ENCODE measurements at regions not wholly inside any gene's neighbourhood (a gene's known extent, or its start where the extent isn't known, plus 50 kb on each side); places are given as distances from the start of the nearest gene placed in this dataset.

DNA sequence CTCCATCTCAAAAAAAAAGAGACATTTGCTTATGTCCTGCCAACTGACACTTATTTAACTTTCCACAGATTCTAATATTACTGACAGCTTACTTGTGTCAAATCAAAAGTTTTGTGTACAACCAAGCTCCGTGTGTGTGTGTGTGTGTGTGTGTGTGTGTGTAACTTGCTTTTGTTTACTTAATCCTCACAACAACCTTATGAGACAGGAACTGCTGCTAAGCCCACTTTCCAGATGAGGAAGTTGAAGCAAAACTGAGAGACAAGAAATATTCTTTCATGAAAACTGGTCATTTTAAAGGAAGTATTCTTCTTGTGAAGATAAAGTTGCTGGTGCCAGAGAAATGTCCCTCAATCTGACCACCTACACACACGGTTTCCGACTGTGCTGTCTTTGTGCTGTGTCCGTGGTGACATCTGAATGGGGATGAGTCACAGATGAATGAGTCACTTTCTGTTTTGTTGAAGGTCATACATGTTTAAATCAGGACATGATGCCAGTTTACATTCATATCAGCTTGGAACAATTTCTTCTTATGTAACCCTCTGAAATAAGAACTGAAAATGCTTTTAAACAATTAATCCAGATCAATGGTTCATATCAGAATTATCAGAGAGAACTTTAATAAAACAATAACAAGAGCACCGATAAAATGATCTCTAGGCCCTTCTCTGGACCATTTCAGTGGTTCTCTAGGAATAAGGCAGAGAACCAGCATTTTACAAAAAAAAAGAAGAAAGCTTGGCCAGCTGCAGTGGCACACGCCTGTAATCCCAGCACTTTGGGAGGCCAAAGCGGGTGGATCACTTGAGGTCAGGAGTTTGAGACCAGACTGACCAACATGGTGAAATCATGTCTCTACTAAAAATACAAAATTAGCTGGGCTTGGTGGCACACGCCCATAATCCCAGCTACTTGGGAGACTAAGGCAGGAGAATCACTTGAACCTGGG is 95.5 kb downstream of the THNSL2 start:
- TF ChIP-seq EZH2 (IDR thresholded peaks at IDR 0.05; ENCODE audit: low read depth, low read length, severe bottlenecking) (no peak), SAP30 (IDR thresholded peaks at IDR 0.05; ENCODE audit: insufficient read depth, insufficient replicate concordance, low read length) (no peak), USF2 (IDR thresholded peaks at IDR 0.05; ENCODE audit: low read length) (no peak), POLR2A (IDR thresholded peaks at IDR 0.05; ENCODE audit: control extremely low read depth in 1 of 2, low read depth in 2 of 2, low read length in 2 of 2) (no peak), TCF12 (IDR thresholded peaks at IDR 0.05; ENCODE audit: low read depth, low read length) (no peak), RAD21 (IDR thresholded peaks at IDR 0.05 in 1 of 2, conservative IDR thresholded peaks at IDR 0.05 in 1 of 2; ENCODE audit: low read depth in 2 of 2, low read length in 2 of 2) (no peak), SIN3A (conservative IDR thresholded peaks at IDR 0.05 in 1 of 2, IDR thresholded peaks at IDR 0.05 in 1 of 2; ENCODE audit: low read depth in 1 of 2, low read length in 2 of 2) (no peak), RFX5 (IDR thresholded peaks at IDR 0.05; ENCODE audit: borderline replicate concordance, low read depth, low read length) (no peak), GABPA (IDR thresholded peaks at IDR 0.05; ENCODE audit: borderline replicate concordance, insufficient read depth, low read length) (no peak), BACH1 (IDR thresholded peaks at IDR 0.05; ENCODE audit: low read length) (no peak)
- TF ChIP-seq, protein P1, sequence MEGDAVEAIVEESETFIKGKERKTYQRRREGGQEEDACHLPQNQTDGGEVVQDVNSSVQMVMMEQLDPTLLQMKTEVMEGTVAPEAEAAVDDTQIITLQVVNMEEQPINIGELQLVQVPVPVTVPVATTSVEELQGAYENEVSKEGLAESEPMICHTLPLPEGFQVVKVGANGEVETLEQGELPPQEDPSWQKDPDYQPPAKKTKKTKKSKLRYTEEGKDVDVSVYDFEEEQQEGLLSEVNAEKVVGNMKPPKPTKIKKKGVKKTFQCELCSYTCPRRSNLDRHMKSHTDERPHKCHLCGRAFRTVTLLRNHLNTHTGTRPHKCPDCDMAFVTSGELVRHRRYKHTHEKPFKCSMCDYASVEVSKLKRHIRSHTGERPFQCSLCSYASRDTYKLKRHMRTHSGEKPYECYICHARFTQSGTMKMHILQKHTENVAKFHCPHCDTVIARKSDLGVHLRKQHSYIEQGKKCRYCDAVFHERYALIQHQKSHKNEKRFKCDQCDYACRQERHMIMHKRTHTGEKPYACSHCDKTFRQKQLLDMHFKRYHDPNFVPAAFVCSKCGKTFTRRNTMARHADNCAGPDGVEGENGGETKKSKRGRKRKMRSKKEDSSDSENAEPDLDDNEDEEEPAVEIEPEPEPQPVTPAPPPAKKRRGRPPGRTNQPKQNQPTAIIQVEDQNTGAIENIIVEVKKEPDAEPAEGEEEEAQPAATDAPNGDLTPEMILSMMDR (IDR thresholded peaks at IDR 0.05; ENCODE audit: control extremely low read depth in 1 of 3, insufficient read depth in 1 of 3, low read depth in 1 of 3, low read length in 3 of 3): no peak
- TF ChIP-seq, protein P2, sequence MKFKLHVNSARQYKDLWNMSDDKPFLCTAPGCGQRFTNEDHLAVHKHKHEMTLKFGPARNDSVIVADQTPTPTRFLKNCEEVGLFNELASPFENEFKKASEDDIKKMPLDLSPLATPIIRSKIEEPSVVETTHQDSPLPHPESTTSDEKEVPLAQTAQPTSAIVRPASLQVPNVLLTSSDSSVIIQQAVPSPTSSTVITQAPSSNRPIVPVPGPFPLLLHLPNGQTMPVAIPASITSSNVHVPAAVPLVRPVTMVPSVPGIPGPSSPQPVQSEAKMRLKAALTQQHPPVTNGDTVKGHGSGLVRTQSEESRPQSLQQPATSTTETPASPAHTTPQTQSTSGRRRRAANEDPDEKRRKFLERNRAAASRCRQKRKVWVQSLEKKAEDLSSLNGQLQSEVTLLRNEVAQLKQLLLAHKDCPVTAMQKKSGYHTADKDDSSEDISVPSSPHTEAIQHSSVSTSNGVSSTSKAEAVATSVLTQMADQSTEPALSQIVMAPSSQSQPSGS (IDR thresholded peaks at IDR 0.05; ENCODE audit: low read length): no peak

Measured in H1 (cell line).